Stromal cell of bone marrow (primary cell): ENCODE measurements at regions not wholly inside any gene's neighbourhood (a gene's known extent, or its start where the extent isn't known, plus 50 kb on each side); places are given as distances from the start of the nearest gene placed in this dataset.
"Not testable (repeated sequence)": the region's sequence is repeated elsewhere in the genome, so short reads cannot be mapped to it uniquely, and the experiment has no call there.

ENCODE experiments used
- DNase-seq: peaks from one replicate; pipeline ENCODE4 v3.0.0-alpha.2; 2012; ENCODE audit warnings: low read depth

- no peak for DNase-seq
Measured at GRCh38 chr12:69131077-69131476, 108.3 kb upstream of the CPSF6 start.

- DNase-seq: no peak
Measured at GRCh38 chr12:69136931-69137613, 102.3 kb upstream of the CPSF6 start.

DNA sequence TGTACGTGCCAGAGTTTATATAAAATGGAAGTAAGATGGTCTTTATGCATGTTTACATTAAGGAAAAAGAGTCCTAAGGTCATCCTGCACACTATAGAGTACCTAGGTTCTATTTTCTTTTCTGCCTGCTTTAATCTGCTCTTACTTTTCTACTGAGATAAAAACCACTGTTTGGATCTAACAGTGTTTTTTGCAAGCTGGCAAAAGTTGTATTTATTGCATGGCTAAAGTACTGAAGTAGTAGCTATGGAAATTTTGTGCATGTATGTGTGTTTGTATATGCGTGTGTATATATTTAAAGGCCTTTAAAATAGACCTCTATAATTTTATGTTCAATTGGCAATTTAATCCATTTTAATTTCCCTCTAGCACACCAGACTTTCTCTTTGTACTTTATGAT lies 98.3 kb upstream of the CPSF6 start:
- no peak for DNase-seq

- no peak for DNase-seq
Measured at GRCh38 chr12:69149270-69149669, 90.1 kb upstream of the CPSF6 start.

DNA sequence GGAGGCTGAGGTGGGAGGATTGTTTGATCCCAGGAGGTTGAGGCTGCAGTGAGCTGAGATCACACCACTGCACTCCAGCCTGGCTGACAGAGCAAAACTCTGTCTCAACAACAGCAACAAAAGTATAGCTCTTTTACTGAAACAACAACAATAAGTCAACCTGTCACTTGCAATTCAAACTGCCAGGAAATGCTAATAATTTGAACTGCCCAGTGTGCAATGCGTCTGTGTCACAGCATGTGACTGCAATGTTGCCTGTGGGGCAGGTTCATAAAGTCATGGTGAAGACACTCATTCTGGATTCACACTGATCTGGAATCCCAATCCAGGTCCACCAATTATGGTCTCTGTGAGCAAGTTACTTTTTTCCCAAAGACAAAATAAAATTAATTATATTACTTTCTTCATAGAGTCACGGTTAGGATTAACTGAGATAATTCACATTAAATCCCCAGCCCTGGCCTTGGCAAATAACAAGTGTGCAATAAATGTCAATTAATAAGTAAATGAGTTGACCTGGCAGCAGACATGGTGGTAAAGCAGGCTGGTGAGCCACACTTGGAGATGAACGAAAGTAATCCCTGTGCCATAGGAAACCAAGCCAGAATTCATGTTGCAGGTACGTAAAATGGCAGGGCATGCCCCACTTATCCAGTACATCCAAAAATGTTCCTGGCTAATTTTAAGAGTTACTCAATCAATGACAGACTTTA lies 89.1 kb upstream of the CPSF6 start:
- no peak for DNase-seq

DNA sequence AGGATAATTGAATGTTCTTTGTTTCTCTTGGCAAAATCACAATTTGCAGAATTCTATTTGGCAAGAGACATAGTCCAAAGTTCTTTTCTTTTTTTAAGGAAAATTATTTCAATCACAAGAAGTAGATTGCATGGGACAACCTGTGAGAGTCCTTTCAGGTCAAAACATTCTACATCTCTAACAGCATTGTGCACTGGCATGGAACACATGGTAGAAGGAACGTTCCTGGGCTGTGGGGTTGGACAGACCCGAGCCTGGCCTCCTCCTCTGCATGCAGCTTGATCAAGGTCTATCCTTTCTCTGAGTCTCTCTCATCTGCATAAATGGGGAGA lies 88.6 kb upstream of the CPSF6 start:
- no peak for DNase-seq

- DNase-seq: no peak
Measured at GRCh38 chr12:69151254-69151764, 88.1 kb upstream of the CPSF6 start.

DNA sequence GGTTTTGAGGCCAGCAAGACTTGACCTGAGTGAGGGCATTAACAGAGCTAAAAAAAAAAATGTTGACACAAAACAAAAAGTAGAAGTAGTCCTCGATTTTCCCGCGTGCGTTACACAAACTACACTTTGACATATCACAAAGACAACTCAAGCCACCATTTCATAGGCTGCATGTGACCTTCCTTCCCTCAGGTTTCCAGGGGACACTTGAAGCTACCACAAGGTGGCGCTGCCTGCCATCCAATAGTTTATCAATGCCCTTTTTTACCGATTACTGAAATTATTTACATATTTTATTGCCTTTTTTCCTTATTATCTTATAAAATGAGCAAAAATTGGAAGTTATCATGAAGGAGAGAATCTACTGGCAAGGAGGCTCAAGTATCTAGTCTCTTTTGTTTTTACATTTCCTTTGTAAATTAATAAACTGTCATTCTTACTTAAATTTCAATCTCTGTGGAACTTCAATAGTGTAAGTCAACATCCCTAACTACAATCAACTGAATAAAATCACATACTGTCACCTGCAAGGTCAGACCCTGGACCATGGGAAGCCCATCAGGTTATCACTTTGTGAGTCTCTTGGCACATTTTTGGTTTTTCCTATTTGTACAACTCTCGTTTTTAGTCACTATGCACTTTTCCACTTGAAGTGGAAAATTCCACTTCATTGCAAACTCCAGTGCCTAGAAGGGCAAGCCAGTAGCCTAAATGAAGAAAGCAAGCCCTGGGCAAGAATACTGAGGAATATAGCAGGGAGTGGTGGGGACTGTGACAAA lies 84.6 kb upstream of the CPSF6 start:
- peak; percentile 41 for DNase-seq

GRCh38 chr12:69157023-69157655 lies 82.2 kb upstream of the CPSF6 start:
- DNase-seq: peak; percentile 56

- DNase-seq: no peak
Measured at GRCh38 chr12:69161829-69162228, 77.5 kb upstream of the CPSF6 start.

DNA sequence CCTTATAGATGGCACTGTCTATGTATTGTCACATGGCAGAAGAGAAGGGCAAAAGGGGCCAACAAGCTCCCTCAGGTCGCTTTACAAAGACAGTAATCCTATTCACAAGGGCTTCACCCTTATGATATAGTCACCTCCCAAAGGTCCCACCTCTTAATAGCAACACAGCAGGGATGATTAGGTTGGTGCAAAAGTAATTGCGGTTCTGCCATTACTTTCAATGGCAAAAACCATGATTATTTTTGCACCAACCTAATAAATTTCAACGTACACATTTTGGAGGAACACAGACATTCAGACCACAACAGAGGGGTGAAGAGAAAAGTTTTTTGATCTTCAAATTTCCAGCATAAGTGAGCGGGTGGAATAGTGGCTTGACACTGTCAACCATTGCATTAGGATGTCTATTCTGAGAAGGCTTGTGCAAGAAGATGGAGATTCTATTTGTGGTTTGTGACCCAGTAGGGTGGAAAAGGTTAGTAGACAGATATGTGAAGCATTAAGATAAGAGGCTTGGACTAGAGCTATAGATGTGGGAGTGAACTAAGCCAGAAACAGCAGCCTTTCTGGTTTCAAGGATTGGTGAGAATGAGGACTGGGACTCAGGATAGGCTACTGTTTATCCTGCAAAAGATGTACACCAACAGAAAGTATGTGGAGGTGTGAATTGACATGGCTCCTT lies 75.5 kb upstream of the CPSF6 start:
- DNase-seq: no peak

DNA sequence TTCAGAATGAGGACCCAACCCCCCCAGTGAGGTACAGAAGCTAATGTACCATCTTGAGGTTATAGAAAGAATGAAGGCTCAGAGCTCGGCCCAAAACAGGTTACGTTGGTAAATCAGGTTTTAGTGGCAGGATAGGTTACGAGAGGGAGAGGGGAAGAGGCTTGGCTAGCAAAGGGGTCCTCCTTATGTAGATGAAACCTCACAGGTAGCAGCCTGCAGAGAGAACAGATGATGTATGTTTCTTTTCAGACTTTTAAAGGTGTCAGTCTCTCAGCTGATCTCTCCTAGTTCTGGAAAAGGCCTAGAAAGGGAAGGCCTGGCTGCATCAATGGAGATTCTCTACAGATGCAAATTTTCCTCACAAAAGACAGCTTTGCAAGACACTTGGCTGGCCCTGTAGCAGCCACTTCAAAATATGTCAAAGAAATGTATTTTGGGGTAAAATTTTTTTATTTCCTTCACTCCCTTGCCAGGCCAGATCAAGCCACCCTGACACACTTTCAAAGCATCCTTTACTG lies 71.7 kb upstream of the CPSF6 start:
- DNase-seq: no peak

DNA sequence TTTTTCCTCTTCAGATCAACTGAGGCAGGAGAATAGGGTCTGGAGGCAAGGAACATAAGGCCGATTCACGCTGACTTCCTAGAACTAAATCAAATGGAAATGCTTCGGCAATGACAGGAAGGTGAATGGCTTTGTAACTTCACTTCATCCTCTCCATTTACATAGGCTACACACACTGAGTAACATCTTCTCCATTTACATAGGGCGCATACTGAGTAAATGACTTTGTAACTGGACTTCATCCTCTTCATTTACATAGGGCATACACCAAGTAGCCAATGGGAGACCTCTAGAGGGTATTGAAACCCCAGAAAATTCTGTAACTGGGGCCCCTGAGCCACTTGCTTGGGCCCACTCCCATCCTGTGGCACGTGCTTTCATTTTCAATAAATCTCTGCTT lies 71.0 kb upstream of the CPSF6 start:
- no peak for DNase-seq

DNA sequence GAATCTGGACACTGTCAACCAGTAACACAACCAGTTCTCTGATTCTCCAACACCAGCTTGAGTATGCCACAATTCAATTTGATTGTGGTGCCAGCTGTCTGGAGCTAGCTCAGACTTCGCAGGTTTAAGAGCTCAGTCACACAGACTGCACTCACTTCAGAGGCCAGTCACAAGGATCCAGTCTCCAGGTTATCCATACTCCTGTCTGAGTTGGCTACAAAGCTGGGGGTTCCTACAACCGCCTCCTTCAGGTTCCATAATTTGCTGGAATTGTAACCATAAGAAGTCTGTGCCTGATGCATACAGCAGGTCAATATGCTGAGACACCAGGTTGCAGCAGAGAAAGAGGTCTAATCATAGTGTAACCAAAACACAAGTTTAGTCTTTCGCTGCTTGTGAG lies 70.5 kb upstream of the CPSF6 start:
- DNase-seq: no peak

GRCh38 chr12:69170293-69170692 lies 69.1 kb upstream of the CPSF6 start:
- DNase-seq: no peak

GRCh38 chr12:69171881-69172280 lies 67.5 kb upstream of the CPSF6 start:
- DNase-seq: no peak

DNA sequence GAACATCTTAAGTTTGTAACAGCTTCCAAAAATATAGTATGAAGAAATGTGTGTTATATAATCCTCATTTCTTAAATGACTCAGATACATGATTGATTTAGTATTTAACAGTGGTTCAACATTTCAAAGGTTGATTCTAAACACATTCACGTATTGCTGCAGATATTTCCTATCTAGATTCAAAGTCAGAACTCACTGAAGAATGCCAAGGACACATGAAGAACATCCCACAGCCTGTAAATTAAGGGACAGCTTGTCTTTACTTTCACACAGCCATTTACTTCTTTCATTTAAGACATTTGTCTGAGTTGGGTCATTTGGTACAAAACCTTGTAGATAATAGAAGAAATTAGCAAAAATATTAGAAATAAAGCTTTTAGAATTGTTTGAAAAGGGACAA lies 66.9 kb upstream of the CPSF6 start:
- DNase-seq: no peak

GRCh38 chr12:69173368-69173767 lies 66.0 kb upstream of the CPSF6 start:
- DNase-seq: no peak

- DNase-seq: no peak
Measured at GRCh38 chr12:69179786-69180185, 59.6 kb upstream of the CPSF6 start.

DNA sequence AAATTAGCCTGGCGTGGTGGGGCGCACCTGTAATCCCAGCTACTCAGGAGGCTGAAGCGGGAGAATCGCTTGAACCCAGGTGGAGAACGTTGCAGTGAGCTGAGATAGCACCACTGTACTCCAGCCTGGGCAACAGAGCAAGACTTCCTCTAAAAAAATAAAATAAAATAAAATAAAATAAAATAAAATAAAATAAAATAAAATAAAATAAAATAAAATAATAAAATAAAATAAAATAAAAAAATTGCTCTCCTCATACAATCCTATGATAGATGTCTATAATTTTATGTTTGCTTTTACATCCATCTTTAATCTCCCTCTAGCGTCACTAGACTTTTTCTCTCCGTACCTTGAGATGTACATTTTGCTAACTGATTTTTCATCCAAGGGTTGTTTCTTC lies 51.8 kb upstream of the CPSF6 start:
- DNase-seq: not testable (repeated sequence)

DNA sequence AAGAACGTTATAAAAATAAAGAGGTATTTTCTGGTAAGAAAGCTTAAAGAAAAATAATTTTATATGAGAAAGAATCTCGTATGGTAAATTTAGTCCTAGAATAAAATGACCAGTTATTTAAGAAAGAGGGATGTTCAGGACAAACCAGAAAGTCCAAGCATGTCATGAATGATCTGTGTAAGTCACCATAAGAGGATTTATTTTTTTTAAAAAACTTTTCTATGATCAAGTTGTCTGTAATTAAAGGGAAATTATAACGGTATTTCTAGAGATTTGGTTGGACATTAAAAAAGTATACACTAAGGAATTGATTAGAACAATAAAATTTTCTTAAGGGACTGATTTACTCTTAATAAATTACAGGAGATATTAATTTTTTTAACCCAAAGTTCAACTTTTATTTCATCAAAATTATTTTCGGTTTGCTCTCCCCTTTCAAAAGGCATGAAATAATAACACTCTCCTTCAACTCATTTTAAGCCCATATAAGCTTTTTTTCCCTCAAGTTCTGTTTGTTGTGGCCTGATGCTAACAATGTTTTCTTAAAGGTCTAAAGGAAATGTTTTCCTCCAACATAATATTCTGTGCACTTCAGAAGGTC lies 49.9 kb upstream of the CPSF6 start:
- DNase-seq: no peak
